Loucy (cell line): ENCODE measurements at regions not wholly inside any gene's neighbourhood (a gene's known extent, or its start where the extent isn't known, plus 50 kb on each side); places are given as distances from the start of the nearest gene placed in this dataset.

Source experiments
- H2AFZ ChIP-seq: fragments of 200-600 bp; sonication (generic); 2 replicates; pipeline ENCODE4 v1.6.0; 2016; ENCODE audit warnings: antibody characterized with exemption, mild to moderate bottlenecking, low read length, moderate library complexity
- H3F3A ChIP-seq: fragments of 200-600 bp; 2 replicates; pipeline ENCODE4 v1.6.0; 2016; ENCODE audit warnings: antibody characterized with exemption, low read depth, mild to moderate bottlenecking
- H3K27me3 ChIP-seq: fragments of 200-600 bp; sonication (generic); 2 replicates; pipeline ENCODE4 v1.6.1; 2014; ENCODE audit warnings: low read length, mild to moderate bottlenecking; ENCODE audit not compliant: insufficient read depth, poor library complexity, severe bottlenecking
- H3K36me3 ChIP-seq: fragments of 200-600 bp; sonication (generic); 2 replicates; pipeline ENCODE4 v1.6.1; 2016; ENCODE audit warnings: low read length; ENCODE audit not compliant: insufficient read depth
- H3K4me1 ChIP-seq: fragments of 200-600 bp; sonication (generic); 2 replicates; pipeline ENCODE4 v1.5.1; 2014; ENCODE audit warnings: low read length, mild to moderate bottlenecking; ENCODE audit not compliant: insufficient read depth, poor library complexity, severe bottlenecking
- H3K4me2 ChIP-seq: fragments of 200-600 bp; sonication (generic); 2 replicates; pipeline ENCODE4 v1.6.0; 2014; ENCODE audit warnings: antibody characterized with exemption, low read length, low read depth, mild to moderate bottlenecking; ENCODE audit not compliant: poor library complexity, severe bottlenecking
- H3K4me3 ChIP-seq: fragments of 200-600 bp; sonication (generic); 2 replicates; pipeline ENCODE4 v1.5.1; 2014; ENCODE audit warnings: low read length, mild to moderate bottlenecking, mixed read lengths; ENCODE audit not compliant: poor library complexity, severe bottlenecking
- H3K79me2 ChIP-seq: fragments of 200-600 bp; sonication (generic); 2 replicates; pipeline ENCODE4 v1.6.1; 2014; ENCODE audit warnings: low read length; ENCODE audit not compliant: insufficient read depth
- H3K9ac ChIP-seq: fragments of 200-600 bp; sonication (generic); 2 replicates; pipeline ENCODE4 v1.6.0; 2014; ENCODE audit warnings: mild to moderate bottlenecking, low read depth, low read length, moderate library complexity; ENCODE audit not compliant: poor library complexity, severe bottlenecking
- H3K9me2 ChIP-seq: fragments of 200-600 bp; sonication (generic); replicated peaks from 2 replicates; pipeline ENCODE4 v1.6.1; 2016; ENCODE audit warnings: low read depth, low read length, mixed read lengths
- H3K9me3 ChIP-seq: fragments of 200-600 bp; sonication (generic); 2 replicates; pipeline ENCODE4 v1.6.1; 2014; ENCODE audit warnings: mild to moderate bottlenecking, antibody characterized with exemption, low read length, low read depth; ENCODE audit not compliant: insufficient read depth
- H4K20me1 ChIP-seq: fragments of 200-600 bp; sonication (generic); 2 replicates; pipeline ENCODE4 v1.6.0; 2014; ENCODE audit warnings: antibody characterized with exemption, low read length, mild to moderate bottlenecking; ENCODE audit not compliant: insufficient read depth, poor library complexity, severe bottlenecking
- CTCF ChIP-seq: fragments of 200-600 bp; sonication (generic); conservative IDR thresholded peaks from 2 replicates; pipeline ENCODE4 v1.5.1; 2014; ENCODE audit warnings: mild to moderate bottlenecking, antibody characterized with exemption, low read length
- EZH2phosphoT487 ChIP-seq: fragments of 200-600 bp; IDR thresholded peaks from 2 replicates; pipeline ENCODE4 v1.6.1; 2018; ENCODE audit warnings: antibody characterized with exemption, mild to moderate bottlenecking, moderate library complexity, borderline replicate concordance

DNA sequence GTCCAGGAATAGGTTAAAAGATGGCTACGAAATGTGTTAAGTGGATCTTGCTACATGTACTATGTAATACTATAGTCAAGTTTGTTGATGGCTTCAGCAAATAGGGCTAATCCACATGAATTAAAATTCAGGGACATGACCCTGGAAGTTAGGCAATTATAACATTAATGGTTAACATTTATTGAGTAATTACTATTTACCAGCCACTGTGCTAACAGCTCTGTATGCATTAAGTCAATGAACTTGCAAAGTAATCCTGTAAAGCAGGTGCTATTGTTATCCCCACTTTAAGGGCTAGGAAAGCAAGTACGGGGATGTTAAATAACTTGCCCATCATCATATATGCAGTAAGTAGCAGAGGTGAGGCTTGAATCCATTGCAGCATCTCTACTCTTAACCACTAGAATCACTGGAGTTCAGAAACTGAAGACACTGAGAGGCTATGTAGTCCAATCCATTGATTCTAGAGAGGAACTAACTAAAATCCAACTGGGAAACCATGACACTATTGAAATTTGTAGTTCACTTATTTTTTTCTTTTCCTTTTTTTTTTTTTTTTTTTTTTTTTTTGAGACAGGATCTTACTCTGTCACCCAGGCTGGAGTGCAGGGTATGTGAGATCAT, 77.5 kb upstream of the SPINK5 start:
- Histone ChIP-seq H3K9me3 (no peaks in the 10 kb centered on the region), H2AFZ (no peak overlapping the region), H4K20me1 (no peaks in the 10 kb centered on the region), H3K36me3 (no peaks in the 10 kb centered on the region), H3K9ac (no peak overlapping the region), H3K4me1 (no peaks in the 10 kb centered on the region), H3K4me3 (no peak overlapping the region), H3F3A (no peaks in the 10 kb centered on the region), H3K27me3 (no peaks in the 10 kb centered on the region), H3K4me2 (no peak overlapping the region), H3K9me2 (no peaks in the 10 kb centered on the region), H3K79me2 (no peaks in the 10 kb centered on the region)
- TF ChIP-seq EZH2phosphoT487 (no peak), CTCF (no peak)

GRCh38 chr5:147985608-147986007, 78.2 kb upstream of the SPINK5 start:
- no peaks in the 10 kb centered on the region for H3F3A ChIP-seq
- no peaks in the 10 kb centered on the region for H3K9me3 ChIP-seq
- no peaks in the 10 kb centered on the region for H3K4me1 ChIP-seq
- H3K27me3 ChIP-seq: no peaks in the 10 kb centered on the region
- H3K9ac ChIP-seq: no peak overlapping the region
- no peaks in the 10 kb centered on the region for H3K79me2 ChIP-seq
- no peak overlapping the region for H2AFZ ChIP-seq
- H3K4me2 ChIP-seq: no peak overlapping the region
- TF ChIP-seq CTCF: no peak
- TF ChIP-seq EZH2phosphoT487: no peak
- no peaks in the 10 kb centered on the region for H4K20me1 ChIP-seq
- no peak overlapping the region for H3K4me3 ChIP-seq
- H3K9me2 ChIP-seq: no peaks in the 10 kb centered on the region
- no peaks in the 10 kb centered on the region for H3K36me3 ChIP-seq

DNA sequence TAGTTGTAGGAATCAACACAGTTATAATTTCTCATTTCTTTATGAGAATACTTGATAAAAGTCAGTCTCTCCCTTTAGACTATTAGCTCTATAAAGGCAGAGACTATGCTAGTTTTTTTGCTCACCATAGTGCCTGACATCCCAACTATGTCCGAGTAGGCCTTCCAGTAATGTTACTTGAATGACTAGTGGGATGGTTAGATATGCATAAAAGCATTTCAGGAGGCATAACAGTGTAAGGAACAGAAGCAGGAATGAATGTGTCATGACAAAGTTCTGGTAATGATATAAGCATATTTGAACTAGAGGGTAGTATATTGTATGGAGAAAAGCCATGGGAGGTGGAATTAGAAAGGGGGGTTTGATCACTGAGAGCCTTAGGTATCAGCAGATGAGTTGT, 77.4 kb upstream of the C5orf46 start:
- H3K9ac ChIP-seq: no peak overlapping the region
- H3K9me2 ChIP-seq: no peaks in the 10 kb centered on the region
- H3K79me2 ChIP-seq: no peaks in the 10 kb centered on the region
- no peaks in the 10 kb centered on the region for H4K20me1 ChIP-seq
- H3K27me3 ChIP-seq: no peaks in the 10 kb centered on the region
- no peaks in the 10 kb centered on the region for H3K36me3 ChIP-seq
- H3K4me2 ChIP-seq: no peak overlapping the region
- H2AFZ ChIP-seq: no peak overlapping the region
- H3K9me3 ChIP-seq: no peaks in the 10 kb centered on the region
- no peak for TF ChIP-seq EZH2phosphoT487
- TF ChIP-seq CTCF: no peak
- H3K4me1 ChIP-seq: no peaks in the 10 kb centered on the region
- no peak overlapping the region for H3K4me3 ChIP-seq
- no peaks in the 10 kb centered on the region for H3F3A ChIP-seq
